OCI-LY7 (cell line): ENCODE measurements at regions not wholly inside any gene's neighbourhood (a gene's known extent, or its start where the extent isn't known, plus 50 kb on each side); places are given as distances from the start of the nearest gene placed in this dataset.
"Not testable (repeated sequence)": the region's sequence is repeated elsewhere in the genome, so short reads cannot be mapped to it uniquely, and the experiment has no call there.

ENCODE experiments used
- BruUV-seq: library from RNA; stranded (reverse); fragments of 400-500 nt; replicated peaks from 2 replicates; lab custom pipeline; 2021; lab: Mats Ljungman, UMichigan
- CTCF ChIA-PET: fragments of 300-600 bp; sonication (Branson Sonifier 250); formaldehyde crosslinking; loops from one replicate; lab custom pipeline; 2022; ENCODE audit warnings: antibody characterized with exemption; ENCODE audit not compliant: unreplicated experiment; lab: Charles Lee
- POLR2A ChIA-PET: fragments of 300-600 bp; sonication (Branson Sonifier 250); formaldehyde crosslinking; loops from one replicate; lab custom pipeline; 2022; ENCODE audit warnings: antibody characterized with exemption; lab: Charles Lee
- DNase-seq: peaks from one replicate; pipeline ENCODE4 v3.0.0-alpha.2; 2015; ENCODE audit warnings: low spot score
- H2AFZ ChIP-seq: fragments of 200-600 bp; sonication (generic), shearing (Covaris generic); 2 replicates; pipeline ENCODE4 v1.6.1; 2014; ENCODE audit warnings: mild to moderate bottlenecking, antibody characterized with exemption, low read length, moderate library complexity
- H3K27ac ChIP-seq: fragments of 200-600 bp; sonication (generic); 2 replicates; pipeline ENCODE4 v1.5.1; 2014; ENCODE audit warnings: mixed run types, low read depth, mild to moderate bottlenecking, moderate library complexity, low read length, inconsistent platforms; ENCODE audit not compliant: poor library complexity, severe bottlenecking
- H3K36me3 ChIP-seq: fragments of 200-600 bp; sonication (generic); 2 replicates; pipeline ENCODE4 v1.6.1; 2014; ENCODE audit warnings: mild to moderate bottlenecking, antibody characterized with exemption, low read length, moderate library complexity, mixed read lengths; ENCODE audit not compliant: insufficient read depth
- H3K4me1 ChIP-seq: fragments of 200-600 bp; sonication (generic); 2 replicates; pipeline ENCODE4 v1.5.1; 2014; ENCODE audit warnings: mild to moderate bottlenecking, low read length; ENCODE audit not compliant: insufficient read depth, poor library complexity, severe bottlenecking
- H3K4me2 ChIP-seq: fragments of 200-600 bp; sonication (generic); 2 replicates; pipeline ENCODE4 v1.6.1; 2014; ENCODE audit warnings: mild to moderate bottlenecking, low read length
- H3K4me3 ChIP-seq: fragments of 200-600 bp; sonication (generic); 2 replicates; pipeline ENCODE4 v1.5.1; 2014; ENCODE audit warnings: mild to moderate bottlenecking, low read depth, low read length; ENCODE audit not compliant: poor library complexity, severe bottlenecking
- H3K79me2 ChIP-seq: fragments of 200-600 bp; sonication (generic); 2 replicates; pipeline ENCODE4 v1.6.1; 2016; ENCODE audit warnings: low read depth, mild to moderate bottlenecking, low read length, moderate library complexity, mixed read lengths; ENCODE audit not compliant: insufficient read depth
- H3K9me2 ChIP-seq: fragments of 200-600 bp; sonication (generic); 2 replicates; pipeline ENCODE4 v1.6.1; 2016; ENCODE audit warnings: mild to moderate bottlenecking, low read length, mixed read lengths; ENCODE audit not compliant: insufficient read depth
- H3K9me3 ChIP-seq: fragments of 200-600 bp; sonication (generic); 2 replicates; pipeline ENCODE4 v1.6.1; 2014; ENCODE audit warnings: mild to moderate bottlenecking, mixed run types, low read length, mixed read lengths
- H4K20me1 ChIP-seq: fragments of 200-600 bp; sonication (generic); 2 replicates; pipeline ENCODE4 v1.6.1; 2014; ENCODE audit warnings: mild to moderate bottlenecking, antibody characterized with exemption, low read length, moderate library complexity, mixed read lengths; ENCODE audit not compliant: insufficient read depth
- CTCF ChIP-seq: fragments of 200-600 bp; sonication (generic); conservative IDR thresholded peaks from 2 replicates; pipeline ENCODE4 v1.5.1; 2014; ENCODE audit warnings: mild to moderate bottlenecking, antibody characterized with exemption, low read length, moderate library complexity, mixed read lengths
- EZH2phosphoT487 ChIP-seq: fragments of 200-600 bp; sonication (generic); IDR thresholded peaks from 2 replicates; pipeline ENCODE4 v1.6.1; 2018; ENCODE audit warnings: low read depth, borderline replicate concordance, mild to moderate bottlenecking, mixed run types, antibody characterized with exemption, low read length, moderate library complexity, mixed read lengths
- intact Hi-C: fragments of 100-400 bp; cut with micrococcal nuclease; formaldehyde crosslinking; loops from one replicate; pipeline ENCODE4 v1.10.0; 2022; ENCODE audit not compliant: unreplicated experiment

GRCh38 chr20:12241065-12241464, 323.4 kb downstream of the BTBD3 start:
- ChIA-PET CTCF (no interaction called here), POLR2A (no interaction called here)
- no peak overlapping the region for H2AFZ ChIP-seq
- no peaks in the 10 kb centered on the region for H3K9me3 ChIP-seq
- H3K36me3 ChIP-seq = no peaks in the 10 kb centered on the region
- intact Hi-C loops = no loop called here
- no peaks in the 10 kb centered on the region for H3K79me2 ChIP-seq
- TF ChIP-seq EZH2phosphoT487 (no peak), CTCF (no peak)
- H4K20me1 ChIP-seq = no peaks in the 10 kb centered on the region
- H3K27ac ChIP-seq = no peak overlapping the region
- H3K9me2 ChIP-seq = no peaks in the 10 kb centered on the region
- no peak for DNase-seq
- no peak overlapping the region for H3K4me2 ChIP-seq
- no TSS peak for BruUV-seq
- H3K4me1 ChIP-seq = no peaks in the 10 kb centered on the region
- no peak overlapping the region for H3K4me3 ChIP-seq

- no peak for DNase-seq
- POLR2A ChIA-PET = interaction anchor here (0.6 kb wide), 2 partner anchors 14 to 104 kb away, joined by 3 read pairs; no protein-coding TSS in a partner anchor
- CTCF ChIA-PET = no interaction called here
These were observed 325.6 kb downstream of the BTBD3 start for GRCh38 chr20:12243327-12243726.

GRCh38 chr20:12248481-12248880, 330.8 kb downstream of the BTBD3 start:
- H3K4me2 ChIP-seq = no peak overlapping the region
- BruUV-seq = no TSS peak
- no peak overlapping the region for H2AFZ ChIP-seq
- DNase-seq = no peak
- no peaks in the 10 kb centered on the region for H4K20me1 ChIP-seq
- ChIA-PET CTCF (no interaction called here), POLR2A (no interaction called here)
- TF ChIP-seq CTCF = no peak
- TF ChIP-seq EZH2phosphoT487 = no peak
- intact Hi-C loops = no loop called here
- H3K4me3 ChIP-seq = no peak overlapping the region
- no peak overlapping the region for H3K27ac ChIP-seq
- no peaks in the 10 kb centered on the region for H3K9me3 ChIP-seq
- H3K36me3 ChIP-seq = no peaks in the 10 kb centered on the region
- H3K79me2 ChIP-seq = no peaks in the 10 kb centered on the region
- H3K9me2 ChIP-seq = no peaks in the 10 kb centered on the region
- no peaks in the 10 kb centered on the region for H3K4me1 ChIP-seq

More at GRCh38 chr20:12243327-12243726, 325.6 kb downstream of the BTBD3 start:
- H4K20me1 ChIP-seq = no peaks in the 10 kb centered on the region
- H2AFZ ChIP-seq = no peak overlapping the region
- H3K36me3 ChIP-seq = no peaks in the 10 kb centered on the region
- H3K27ac ChIP-seq = no peak overlapping the region
- H3K4me3 ChIP-seq = no peak overlapping the region
- intact Hi-C loops = no loop called here
- no TSS peak for BruUV-seq
- H3K9me3 ChIP-seq = no peaks in the 10 kb centered on the region
- H3K4me1 ChIP-seq = no peaks in the 10 kb centered on the region
- TF ChIP-seq CTCF (no peak), EZH2phosphoT487 (no peak)
- no peaks in the 10 kb centered on the region for H3K79me2 ChIP-seq
- no peak overlapping the region for H3K4me2 ChIP-seq
- H3K9me2 ChIP-seq = no peaks in the 10 kb centered on the region

GRCh38 chr20:12250661-12251060, 333.0 kb downstream of the BTBD3 start:
- H4K20me1 ChIP-seq, H3K4me3 ChIP-seq, BruUV-seq, POLR2A ChIA-PET, DNase-seq, H3K79me2 ChIP-seq, intact Hi-C loops, H3K27ac ChIP-seq, H3K4me2 ChIP-seq, CTCF ChIA-PET, H3K4me1 ChIP-seq, H2AFZ ChIP-seq, H3K9me3 ChIP-seq, H3K36me3 ChIP-seq, H3K9me2 ChIP-seq: not testable (repeated sequence)
